ENCODE measurements at regions not wholly inside any gene's neighbourhood (a gene's known extent, or its start where the extent isn't known, plus 50 kb on each side); places are given as distances from the start of the nearest gene placed in this dataset.

- Histone ChIP-seq H3K27me3 (ENCODE audit: control insufficient read depth, insufficient read depth, low read length) (no peaks in the 10 kb centered on the region), H3K9me3 (ENCODE audit: control insufficient read depth in 2 of 2, low read length in 2 of 2) (peaks cover 0 to 4% of the 10 kb centered on the region in 2 experiments), H3K27ac (ENCODE audit: insufficient read depth, low read length, poor library complexity, severe bottlenecking) (no peak overlapping the region), H3K4me1 (ENCODE audit: control insufficient read depth, insufficient read depth, low read length, poor library complexity, severe bottlenecking) (no peaks in the 10 kb centered on the region), H3K36me3 (ENCODE audit: control insufficient read depth, insufficient read depth, low read length) (no peaks in the 10 kb centered on the region), H3K4me3 (ENCODE audit: low read depth, low read length) (no peak overlapping the region)
- no peak overlapping the region for H3K4me3 Mint-ChIP-seq
- no peak for DNase-seq
- no peaks in the 10 kb centered on the region for H3K4me1 Mint-ChIP-seq
- no peak overlapping the region for H3K27ac Mint-ChIP-seq
- H3K36me3 Mint-ChIP-seq = no peaks in the 10 kb centered on the region
- H3K9me3 Mint-ChIP-seq = peaks cover 0 to 14% (median 4%) of the 10 kb centered on the region in 7 donors
- H3K27me3 Mint-ChIP-seq = no peaks in the 10 kb centered on the region
- ATAC-seq (ENCODE audit: low read depth in 2 of 2) = no peak
Observed at GRCh38 chr7:85324145-85324799, 137.4 kb upstream of the SEMA3D start.

GRCh38 chr7:85322252-85322651 is 135.4 kb upstream of the SEMA3D start:
- H3K4me3 ChIP-seq (ENCODE audit: low read depth, low read length) = no peak overlapping the region
- no peaks in the 10 kb centered on the region for H3K27me3 Mint-ChIP-seq

GRCh38 chr7:85320699-85321476 is 134.0 kb upstream of the SEMA3D start:
- peaks cover 0 to 12% (median 6%) of the 10 kb centered on the region in 7 donors for H3K9me3 Mint-ChIP-seq
- ATAC-seq (ENCODE audit: low read depth in 2 of 2) (no peak), DNase-seq (no peak)
- Histone ChIP-seq H3K4me3 (ENCODE audit: low read depth, low read length) (no peak overlapping the region), H3K4me1 (ENCODE audit: control insufficient read depth, insufficient read depth, low read length, poor library complexity, severe bottlenecking) (no peaks in the 10 kb centered on the region), H3K9me3 (ENCODE audit: control insufficient read depth in 2 of 2, low read length in 2 of 2) (peaks cover 0 to 4% of the 10 kb centered on the region in 2 experiments), H3K36me3 (ENCODE audit: control insufficient read depth, insufficient read depth, low read length) (no peaks in the 10 kb centered on the region), H3K27ac (ENCODE audit: insufficient read depth, low read length, poor library complexity, severe bottlenecking) (no peak overlapping the region), H3K27me3 (ENCODE audit: control insufficient read depth, insufficient read depth, low read length) (no peaks in the 10 kb centered on the region)
- H3K27ac Mint-ChIP-seq = no peak overlapping the region
- H3K36me3 Mint-ChIP-seq = no peaks in the 10 kb centered on the region
- H3K27me3 Mint-ChIP-seq = no peaks in the 10 kb centered on the region
- H3K4me1 Mint-ChIP-seq = no peaks in the 10 kb centered on the region
- H3K4me3 Mint-ChIP-seq = no peak overlapping the region

More at GRCh38 chr7:85322252-85322651, 135.4 kb upstream of the SEMA3D start:
- H3K27ac ChIP-seq (ENCODE audit: insufficient read depth, low read length, poor library complexity, severe bottlenecking) = no peak overlapping the region
- Mint-ChIP-seq H3K27ac (no peak overlapping the region), H3K9me3 (peaks cover 0 to 18% (median 6%) of the 10 kb centered on the region in 7 donors), H3K36me3 (no peaks in the 10 kb centered on the region), H3K4me1 (no peaks in the 10 kb centered on the region), H3K4me3 (no peak overlapping the region)
- H3K27me3 ChIP-seq (ENCODE audit: control insufficient read depth, insufficient read depth, low read length) = no peaks in the 10 kb centered on the region
- H3K36me3 ChIP-seq (ENCODE audit: control insufficient read depth, insufficient read depth, low read length) = no peaks in the 10 kb centered on the region
- H3K4me1 ChIP-seq (ENCODE audit: control insufficient read depth, insufficient read depth, low read length, poor library complexity, severe bottlenecking) = no peaks in the 10 kb centered on the region
- peaks cover 0 to 4% of the 10 kb centered on the region in 2 experiments for H3K9me3 ChIP-seq (ENCODE audit: control insufficient read depth in 2 of 2, low read length in 2 of 2)
- DNase-seq (no peak), ATAC-seq (ENCODE audit: low read depth in 2 of 2) (no peak)

- H3K9me3 ChIP-seq (ENCODE audit: control insufficient read depth in 2 of 2, low read length in 2 of 2) = peaks cover 0 to 4% of the 10 kb centered on the region in 2 experiments
- Mint-ChIP-seq H3K4me3 (no peak overlapping the region), H3K9me3 (peaks cover 0 to 15% (median 2%) of the 10 kb centered on the region in 7 donors), H3K27ac (no peak overlapping the region), H3K36me3 (no peaks in the 10 kb centered on the region), H3K4me1 (no peaks in the 10 kb centered on the region), H3K27me3 (no peaks in the 10 kb centered on the region)
- no peaks in the 10 kb centered on the region for H3K4me1 ChIP-seq (ENCODE audit: control insufficient read depth, insufficient read depth, low read length, poor library complexity, severe bottlenecking)
- no peak overlapping the region for H3K4me3 ChIP-seq (ENCODE audit: low read depth, low read length)
- no peaks in the 10 kb centered on the region for H3K27me3 ChIP-seq (ENCODE audit: control insufficient read depth, insufficient read depth, low read length)
- ATAC-seq (ENCODE audit: low read depth in 2 of 2) (no peak), DNase-seq (no peak)
- no peak overlapping the region for H3K27ac ChIP-seq (ENCODE audit: insufficient read depth, low read length, poor library complexity, severe bottlenecking)
- H3K36me3 ChIP-seq (ENCODE audit: control insufficient read depth, insufficient read depth, low read length) = no peaks in the 10 kb centered on the region
Observed at GRCh38 chr7:85316489-85316888, 129.6 kb upstream of the SEMA3D start.

- DNase-seq (no peak), ATAC-seq (ENCODE audit: low read depth in 2 of 2) (no peak)
- Histone ChIP-seq H3K4me1 (ENCODE audit: control insufficient read depth, insufficient read depth, low read length, poor library complexity, severe bottlenecking) (no peaks in the 10 kb centered on the region), H3K4me3 (ENCODE audit: low read depth, low read length) (no peak overlapping the region), H3K27ac (ENCODE audit: insufficient read depth, low read length, poor library complexity, severe bottlenecking) (no peak overlapping the region), H3K9me3 (ENCODE audit: control insufficient read depth in 2 of 2, low read length in 2 of 2) (no peaks in the 10 kb centered on the region), H3K36me3 (ENCODE audit: control insufficient read depth, insufficient read depth, low read length) (no peaks in the 10 kb centered on the region), H3K27me3 (ENCODE audit: control insufficient read depth, insufficient read depth, low read length) (no peaks in the 10 kb centered on the region)
- H3K9me3 Mint-ChIP-seq = peaks cover 0 to 7% (median 2%) of the 10 kb centered on the region in 7 donors
- no peaks in the 10 kb centered on the region for H3K4me1 Mint-ChIP-seq
- no peak overlapping the region for H3K4me3 Mint-ChIP-seq
- no peaks in the 10 kb centered on the region for H3K27me3 Mint-ChIP-seq
- no peaks in the 10 kb centered on the region for H3K36me3 Mint-ChIP-seq
- no peak overlapping the region for H3K27ac Mint-ChIP-seq
Observed at GRCh38 chr7:85310301-85310700, 123.4 kb upstream of the SEMA3D start.

- Mint-ChIP-seq H3K4me1 (no peaks in the 10 kb centered on the region), H3K27me3 (no peaks in the 10 kb centered on the region), H3K27ac (no peak overlapping the region), H3K9me3 (peaks cover 0 to 5% (median 0%) of the 10 kb centered on the region in 7 donors), H3K4me3 (no peak overlapping the region), H3K36me3 (no peaks in the 10 kb centered on the region)
- H3K4me1 ChIP-seq (ENCODE audit: control insufficient read depth, insufficient read depth, low read length, poor library complexity, severe bottlenecking) = no peaks in the 10 kb centered on the region
- no peak for ATAC-seq (ENCODE audit: low read depth in 2 of 2)
- no peaks in the 10 kb centered on the region for H3K36me3 ChIP-seq (ENCODE audit: control insufficient read depth, insufficient read depth, low read length)
- H3K4me3 ChIP-seq (ENCODE audit: low read depth, low read length) = no peak overlapping the region
- no peaks in the 10 kb centered on the region for H3K9me3 ChIP-seq (ENCODE audit: control insufficient read depth in 2 of 2, low read length in 2 of 2)
- DNase-seq = no peak
- H3K27me3 ChIP-seq (ENCODE audit: control insufficient read depth, insufficient read depth, low read length) = no peaks in the 10 kb centered on the region
- H3K27ac ChIP-seq (ENCODE audit: insufficient read depth, low read length, poor library complexity, severe bottlenecking) = no peak overlapping the region
Observed at GRCh38 chr7:85306115-85306514, 119.3 kb upstream of the SEMA3D start.

- no peaks in the 10 kb centered on the region for H3K36me3 Mint-ChIP-seq
Observed at GRCh38 chr7:85294176-85294575, 107.3 kb upstream of the SEMA3D start.

More at GRCh38 chr7:85294176-85294575, 107.3 kb upstream of the SEMA3D start:
- Mint-ChIP-seq H3K9me3 (peaks cover 0 to 20% (median 8%) of the 10 kb centered on the region in 7 donors), H3K4me3 (no peak overlapping the region), H3K4me1 (no peaks in the 10 kb centered on the region), H3K27ac (no peak overlapping the region), H3K27me3 (no peaks in the 10 kb centered on the region)
- H3K27ac ChIP-seq (ENCODE audit: insufficient read depth, low read length, poor library complexity, severe bottlenecking) = no peak overlapping the region
- H3K4me3 ChIP-seq (ENCODE audit: low read depth, low read length) = no peak overlapping the region
- no peaks in the 10 kb centered on the region for H3K27me3 ChIP-seq (ENCODE audit: control insufficient read depth, insufficient read depth, low read length)
- no peaks in the 10 kb centered on the region for H3K9me3 ChIP-seq (ENCODE audit: control insufficient read depth in 2 of 2, low read length in 2 of 2)
- DNase-seq (no peak), ATAC-seq (ENCODE audit: low read depth in 2 of 2) (no peak)
- no peaks in the 10 kb centered on the region for H3K36me3 ChIP-seq (ENCODE audit: control insufficient read depth, insufficient read depth, low read length)
- H3K4me1 ChIP-seq (ENCODE audit: control insufficient read depth, insufficient read depth, low read length, poor library complexity, severe bottlenecking) = no peaks in the 10 kb centered on the region

All from CD4-positive, CD25-positive, alpha-beta regulatory T cell (primary cell).